A549 (cell line): ENCODE measurements at regions not wholly inside any gene's neighbourhood (a gene's known extent, or its start where the extent isn't known, plus 50 kb on each side); places are given as distances from the start of the nearest gene placed in this dataset.

Experiments used
- ATAC-seq, 2 experiments: fragments of 200-7000 bp in 1 of 2; fragments of >200 bp in 1 of 2; cut with Nextera tagmentation in 1 of 2; cut with Tn5 transposase in 1 of 2; 3 replicates each; pipeline versions ENCODE4 v1.8.0 to v1.9.1; 2018 to 2020; ENCODE audit warnings: mild to moderate bottlenecking in 1 of 2, moderate library complexity in 1 of 2
- CTCF ChIA-PET: fragments of 300-600 bp; sonication (Branson Sonifier 250); formaldehyde crosslinking; extraction: SDS; loops from one replicate; lab custom pipeline; 2021; ENCODE audit warnings: antibody characterized with exemption, inconsistent platforms; lab: Yijun Ruan, JAX
- POLR2A ChIA-PET: fragments of 350-600 bp; formaldehyde crosslinking; extraction: SDS; loops from one replicate; lab custom pipeline; 2021; ENCODE audit warnings: antibody characterized with exemption, inconsistent platforms; lab: Yijun Ruan, JAX
- DNase-seq, 2 experiments: peaks; one replicate each; pipeline versions ENCODE4 v3.0.0 to v3.0.0-alpha.2; 2011 to 2016; ENCODE audit warnings: low read depth in 1 of 2, low spot score in 1 of 2
- FAIRE-seq: peaks from 2 replicates; lab custom pipeline; 2011; peaks lifted over from hg19 to GRCh38; lab: Jason Lieb, UNC
- H3K27ac ChIP-seq, 2 experiments: fragments of >200 bp; sonication (Bioruptor Twin); formaldehyde crosslinking; 3 replicates each; pipeline ENCODE4 v1.5.1; 2016 to 2017
- H3K4me1 ChIP-seq: fragments of >200 bp; sonication (Bioruptor Twin); formaldehyde crosslinking; 3 replicates; pipeline ENCODE4 v1.6.1; 2016
- H3K4me2 ChIP-seq: fragments of >200 bp; sonication (Bioruptor Twin); formaldehyde crosslinking; 3 replicates; pipeline ENCODE4 v1.6.1; 2016
- H3K4me3 ChIP-seq: fragments of >200 bp; sonication (Bioruptor Twin); formaldehyde crosslinking; 3 replicates; pipeline ENCODE4 v1.5.1; 2016
- H3K9me3 ChIP-seq: fragments of >200 bp; sonication (Bioruptor Twin); formaldehyde crosslinking; 3 replicates; pipeline ENCODE4 v1.6.1; 2016
- BHLHE40 ChIP-seq: IDR thresholded peaks from 2 replicates; pipeline ENCODE4 v1.6.1; 2012; ENCODE audit warnings: low read depth, low read length, inconsistent platforms
- CBX8 ChIP-seq: fragments of 200-600 bp; sonication (generic); IDR thresholded peaks from 2 replicates; pipeline ENCODE4 v1.6.1; 2016
- CEBPB ChIP-seq, 2 experiments: fragments of >200 bp in 1 of 2; sonication (Bioruptor Twin) in 1 of 2; formaldehyde crosslinking in 1 of 2; IDR thresholded peaks; 2 replicates each; pipeline ENCODE4 v1.6.1; 2012 to 2016
- CHD2 ChIP-seq: fragments of 150-350 bp; IDR thresholded peaks from 2 replicates; pipeline ENCODE4 v1.6.1; 2014; ENCODE audit warnings: low read length; ENCODE audit not compliant: partially characterized antibody
- E2F6 ChIP-seq: IDR thresholded peaks from 2 replicates; pipeline ENCODE4 v1.6.1; 2012; ENCODE audit warnings: low read depth, borderline replicate concordance
- EHF ChIP-seq: fragments of 250-450 bp; sonication (Bioruptor Pico); IDR thresholded peaks from 2 replicates; pipeline ENCODE4 v1.5.0; 2020; ENCODE audit warnings: mild to moderate bottlenecking
- EHMT2 ChIP-seq: fragments of 200-600 bp; sonication (generic); IDR thresholded peaks from 2 replicates; pipeline ENCODE4 v1.6.1; 2016; ENCODE audit warnings: antibody characterized with exemption, low read depth, mild to moderate bottlenecking, moderate library complexity
- EP300 ChIP-seq, 2 experiments: fragments of >200 bp; sonication (Bioruptor Twin); formaldehyde crosslinking; IDR thresholded peaks; 2 replicates in 1 of 2; 3 replicates in 1 of 2; pipeline ENCODE4 v1.6.1; 2016 to 2017
- ESRRA ChIP-seq: fragments of 150-350 bp; IDR thresholded peaks from 2 replicates; pipeline ENCODE4 v1.6.1; 2014; ENCODE audit warnings: mild to moderate bottlenecking, low read length, borderline replicate concordance
- FOSB ChIP-seq: fragments of 250-450 bp; sonication (Bioruptor Pico); IDR thresholded peaks from 2 replicates; pipeline ENCODE4 v1.5.0; 2020; ENCODE audit warnings: mild to moderate bottlenecking, moderate library complexity
- HOXA7 ChIP-seq: fragments of 250-450 bp; sonication (Bioruptor Pico); IDR thresholded peaks from 2 replicates; pipeline ENCODE4 v1.5.0; 2020; ENCODE audit warnings: mild to moderate bottlenecking, moderate library complexity
- HOXB5 ChIP-seq: fragments of 250-450 bp; sonication (Bioruptor Pico); IDR thresholded peaks from 2 replicates; pipeline ENCODE4 v1.5.0; 2020; ENCODE audit warnings: mild to moderate bottlenecking, moderate library complexity
- KDM1A ChIP-seq: fragments of 200-600 bp; sonication (generic); IDR thresholded peaks from 2 replicates; pipeline ENCODE4 v1.6.1; 2016; ENCODE audit warnings: low read depth, mild to moderate bottlenecking
- NFE2L2 ChIP-seq: fragments of 150-350 bp; conservative IDR thresholded peaks from 2 replicates; pipeline ENCODE4 v1.6.1; 2014; ENCODE audit warnings: low read length
- RAD21 ChIP-seq, 2 experiments: fragments of >200 bp in 1 of 2; sonication (Bioruptor Twin) in 1 of 2; formaldehyde crosslinking in 1 of 2; IDR thresholded peaks in 1 of 2; conservative IDR thresholded peaks in 1 of 2; 2 replicates in 1 of 2; 3 replicates in 1 of 2; pipeline ENCODE4 v1.6.1; 2012 to 2018; ENCODE audit warnings: inconsistent platforms in 1 of 2
- RCOR1 ChIP-seq: fragments of 150-350 bp; IDR thresholded peaks from 2 replicates; pipeline ENCODE4 v1.6.1; 2014; ENCODE audit warnings: antibody characterized with exemption, low read length, low read depth
- RFX5 ChIP-seq: fragments of 450-650 bp; IDR thresholded peaks from 2 replicates; pipeline ENCODE4 v1.7.1; 2014; ENCODE audit warnings: antibody characterized with exemption, mild to moderate bottlenecking, moderate library complexity
- SMC3 ChIP-seq: fragments of >200 bp; sonication (Bioruptor Twin); formaldehyde crosslinking; IDR thresholded peaks from 3 replicates; pipeline ENCODE4 v1.6.1; 2018; ENCODE audit warnings: inconsistent platforms
- TFCP2L1 ChIP-seq: fragments of 250-450 bp; sonication (Bioruptor Pico); IDR thresholded peaks from 2 replicates; pipeline ENCODE4 v1.5.0; 2021; ENCODE audit warnings: mild to moderate bottlenecking
- TP53 ChIP-seq: fragments of 250-450 bp; sonication (Bioruptor Pico); IDR thresholded peaks from 2 replicates; pipeline ENCODE4 v1.5.0; 2021; ENCODE audit warnings: mild to moderate bottlenecking, moderate library complexity
- ZSCAN20 ChIP-seq: fragments of 250-450 bp; sonication (Bioruptor Pico); IDR thresholded peaks from 2 replicates; pipeline ENCODE4 v1.8.0; 2022; ENCODE audit warnings: mild to moderate bottlenecking, moderate library complexity
- WGBS: methylation state at CpG from one replicate; pipeline ENCODE4 v1.1.6; 2017; ENCODE audit errors: missing lambda C conversion rate; 5-methylcytosine and 5-hydroxymethylcytosine counted together
- TF ChIP-seq, protein P1 (sequence below): fragments of 250-450 bp; sonication (Bioruptor Pico); IDR thresholded peaks from 2 replicates; pipeline ENCODE4 v1.5.0; 2020; ENCODE audit warnings: low read depth, mild to moderate bottlenecking, moderate library complexity
- TF ChIP-seq, protein P2 (sequence below): IDR thresholded peaks from 2 replicates; pipeline ENCODE4 v1.6.1; 2012
- TF ChIP-seq, protein P3 (sequence below): fragments of >200 bp; sonication (Bioruptor Twin); formaldehyde crosslinking; IDR thresholded peaks from 3 replicates; pipeline ENCODE4 v1.6.1; 2016
- TF ChIP-seq, protein P4 (sequence below): fragments of 250-450 bp; sonication (Bioruptor Pico); IDR thresholded peaks from 2 replicates; pipeline ENCODE4 v1.5.0; 2021; ENCODE audit warnings: mild to moderate bottlenecking, moderate library complexity, borderline replicate concordance
- TF ChIP-seq, protein P5 (sequence below): fragments of >200 bp; sonication (Bioruptor Twin); formaldehyde crosslinking; IDR thresholded peaks from 3 replicates; pipeline ENCODE4 v1.5.1; 2016
- TF ChIP-seq, protein P6 (sequence below): IDR thresholded peaks from 2 replicates; pipeline ENCODE4 v1.6.1; 2012
- TF ChIP-seq, protein P7 (sequence below): fragments of 450-650 bp; IDR thresholded peaks from 2 replicates; pipeline ENCODE4 v1.6.1; 2014; ENCODE audit warnings: antibody characterized with exemption

GRCh38 chr2:125364192-125364983 is 1291.6 kb upstream of the GYPC start:
- DNase-seq: no peak
- no peak overlapping the region for H3K27ac ChIP-seq
- TF ChIP-seq RFX5 (no peak), CBX8 (no peak), RAD21 (conservative IDR thresholded peaks at IDR 0.05 in 1 of 2, IDR thresholded peaks at IDR 0.05 in 1 of 2) (no peak), NFE2L2 (no peak), EP300 (IDR thresholded peaks at IDR 0.05) (no peak), BHLHE40 (no peak), EHMT2 (no peak), RCOR1 (no peak), KDM1A (no peak), CEBPB (IDR thresholded peaks at IDR 0.05) (no peak), CHD2 (no peak), ESRRA (no peak), ZSCAN20 (CRISPR knock-in tag) (no peak), HOXB5 (CRISPR knock-in tag) (no peak), EHF (no peak)
- TF ChIP-seq, protein P1, sequence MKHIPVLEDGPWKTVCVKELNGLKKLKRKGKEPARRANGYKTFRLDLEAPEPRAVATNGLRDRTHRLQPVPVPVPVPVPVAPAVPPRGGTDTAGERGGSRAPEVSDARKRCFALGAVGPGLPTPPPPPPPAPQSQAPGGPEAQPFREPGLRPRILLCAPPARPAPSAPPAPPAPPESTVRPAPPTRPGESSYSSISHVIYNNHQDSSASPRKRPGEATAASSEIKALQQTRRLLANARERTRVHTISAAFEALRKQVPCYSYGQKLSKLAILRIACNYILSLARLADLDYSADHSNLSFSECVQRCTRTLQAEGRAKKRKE: no peak
- TF ChIP-seq, protein P2, sequence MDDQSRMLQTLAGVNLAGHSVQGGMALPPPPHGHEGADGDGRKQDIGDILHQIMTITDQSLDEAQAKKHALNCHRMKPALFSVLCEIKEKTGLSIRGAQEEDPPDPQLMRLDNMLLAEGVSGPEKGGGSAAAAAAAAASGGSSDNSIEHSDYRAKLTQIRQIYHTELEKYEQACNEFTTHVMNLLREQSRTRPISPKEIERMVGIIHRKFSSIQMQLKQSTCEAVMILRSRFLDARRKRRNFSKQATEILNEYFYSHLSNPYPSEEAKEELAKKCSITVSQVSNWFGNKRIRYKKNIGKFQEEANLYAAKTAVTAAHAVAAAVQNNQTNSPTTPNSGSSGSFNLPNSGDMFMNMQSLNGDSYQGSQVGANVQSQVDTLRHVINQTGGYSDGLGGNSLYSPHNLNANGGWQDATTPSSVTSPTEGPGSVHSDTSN: no peak
- TF ChIP-seq, protein P3, sequence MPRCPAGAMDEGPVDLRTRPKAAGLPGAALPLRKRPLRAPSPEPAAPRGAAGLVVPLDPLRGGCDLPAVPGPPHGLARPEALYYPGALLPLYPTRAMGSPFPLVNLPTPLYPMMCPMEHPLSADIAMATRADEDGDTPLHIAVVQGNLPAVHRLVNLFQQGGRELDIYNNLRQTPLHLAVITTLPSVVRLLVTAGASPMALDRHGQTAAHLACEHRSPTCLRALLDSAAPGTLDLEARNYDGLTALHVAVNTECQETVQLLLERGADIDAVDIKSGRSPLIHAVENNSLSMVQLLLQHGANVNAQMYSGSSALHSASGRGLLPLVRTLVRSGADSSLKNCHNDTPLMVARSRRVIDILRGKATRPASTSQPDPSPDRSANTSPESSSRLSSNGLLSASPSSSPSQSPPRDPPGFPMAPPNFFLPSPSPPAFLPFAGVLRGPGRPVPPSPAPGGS: no peak
- H3K9me3 ChIP-seq: no peaks in the 10 kb centered on the region
- 25% methylated on average over 2 of the region's 2 CpGs for WGBS
- no peak for FAIRE-seq
- no peak overlapping the region for H3K4me3 ChIP-seq
- POLR2A ChIA-PET: no interaction called here
- ATAC-seq: 0 out of 6 replicates have a peak, but pooled peaks of 1 of the 2 experiments have one; percentile 34
- CTCF ChIA-PET: no interaction called here
- H3K4me1 ChIP-seq: no peaks in the 10 kb centered on the region
- H3K4me2 ChIP-seq: no peak overlapping the region

DNA sequence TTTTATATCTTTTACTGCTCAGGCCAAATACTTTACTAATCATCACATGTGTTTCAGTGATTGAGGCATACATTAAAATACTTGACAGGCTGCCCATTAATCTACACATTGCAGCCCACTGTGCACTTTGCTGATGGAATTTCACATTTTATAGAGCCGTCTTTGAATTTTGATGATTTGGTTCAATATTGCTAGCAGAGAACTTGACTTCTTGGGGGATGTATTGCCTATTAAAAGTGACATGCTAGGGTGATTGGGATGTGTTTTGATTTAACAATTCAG is 1291.0 kb upstream of the GYPC start:
- H3K4me1 ChIP-seq: no peaks in the 10 kb centered on the region
- no peaks in the 10 kb centered on the region for H3K9me3 ChIP-seq
- ChIA-PET CTCF (no interaction called here), POLR2A (no interaction called here)
- ATAC-seq (no peak), DNase-seq (no peak), FAIRE-seq (no peak)
- 75% methylated on average over 1 of the region's 1 CpG for WGBS
- H3K27ac ChIP-seq: no peak overlapping the region
- H3K4me3 ChIP-seq: no peak overlapping the region
- no peak overlapping the region for H3K4me2 ChIP-seq
- TF ChIP-seq HOXA7 (no peak), TP53 (CRISPR knock-in tag) (no peak), CEBPB (IDR thresholded peaks at IDR 0.05) (no peak), TFCP2L1 (CRISPR knock-in tag) (no peak), SMC3 (no peak), FOSB (CRISPR knock-in tag) (no peak), E2F6 (no peak)
- TF ChIP-seq, protein P4, sequence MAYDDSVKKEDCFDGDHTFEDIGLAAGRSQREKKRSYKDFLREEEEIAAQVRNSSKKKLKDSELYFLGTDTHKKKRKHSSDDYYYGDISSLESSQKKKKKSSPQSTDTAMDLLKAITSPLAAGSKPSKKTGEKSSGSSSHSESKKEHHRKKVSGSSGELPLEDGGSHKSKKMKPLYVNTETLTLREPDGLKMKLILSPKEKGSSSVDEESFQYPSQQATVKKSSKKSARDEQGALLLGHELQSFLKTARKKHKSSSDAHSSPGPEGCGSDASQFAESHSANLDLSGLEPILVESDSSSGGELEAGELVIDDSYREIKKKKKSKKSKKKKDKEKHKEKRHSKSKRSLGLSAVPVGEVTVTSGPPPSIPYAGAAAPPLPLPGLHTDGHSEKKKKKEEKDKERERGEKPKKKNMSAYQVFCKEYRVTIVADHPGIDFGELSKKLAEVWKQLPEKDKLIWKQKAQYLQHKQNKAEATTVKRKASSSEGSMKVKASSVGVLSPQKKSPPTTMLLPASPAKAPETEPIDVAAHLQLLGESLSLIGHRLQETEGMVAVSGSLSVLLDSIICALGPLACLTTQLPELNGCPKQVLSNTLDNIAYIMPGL: no peak
- TF ChIP-seq, protein P5, sequence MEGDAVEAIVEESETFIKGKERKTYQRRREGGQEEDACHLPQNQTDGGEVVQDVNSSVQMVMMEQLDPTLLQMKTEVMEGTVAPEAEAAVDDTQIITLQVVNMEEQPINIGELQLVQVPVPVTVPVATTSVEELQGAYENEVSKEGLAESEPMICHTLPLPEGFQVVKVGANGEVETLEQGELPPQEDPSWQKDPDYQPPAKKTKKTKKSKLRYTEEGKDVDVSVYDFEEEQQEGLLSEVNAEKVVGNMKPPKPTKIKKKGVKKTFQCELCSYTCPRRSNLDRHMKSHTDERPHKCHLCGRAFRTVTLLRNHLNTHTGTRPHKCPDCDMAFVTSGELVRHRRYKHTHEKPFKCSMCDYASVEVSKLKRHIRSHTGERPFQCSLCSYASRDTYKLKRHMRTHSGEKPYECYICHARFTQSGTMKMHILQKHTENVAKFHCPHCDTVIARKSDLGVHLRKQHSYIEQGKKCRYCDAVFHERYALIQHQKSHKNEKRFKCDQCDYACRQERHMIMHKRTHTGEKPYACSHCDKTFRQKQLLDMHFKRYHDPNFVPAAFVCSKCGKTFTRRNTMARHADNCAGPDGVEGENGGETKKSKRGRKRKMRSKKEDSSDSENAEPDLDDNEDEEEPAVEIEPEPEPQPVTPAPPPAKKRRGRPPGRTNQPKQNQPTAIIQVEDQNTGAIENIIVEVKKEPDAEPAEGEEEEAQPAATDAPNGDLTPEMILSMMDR: no peak
- TF ChIP-seq, protein P6, sequence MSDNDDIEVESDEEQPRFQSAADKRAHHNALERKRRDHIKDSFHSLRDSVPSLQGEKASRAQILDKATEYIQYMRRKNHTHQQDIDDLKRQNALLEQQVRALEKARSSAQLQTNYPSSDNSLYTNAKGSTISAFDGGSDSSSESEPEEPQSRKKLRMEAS: no peak
- TF ChIP-seq, protein P3: no peak
- TF ChIP-seq, protein P7, sequence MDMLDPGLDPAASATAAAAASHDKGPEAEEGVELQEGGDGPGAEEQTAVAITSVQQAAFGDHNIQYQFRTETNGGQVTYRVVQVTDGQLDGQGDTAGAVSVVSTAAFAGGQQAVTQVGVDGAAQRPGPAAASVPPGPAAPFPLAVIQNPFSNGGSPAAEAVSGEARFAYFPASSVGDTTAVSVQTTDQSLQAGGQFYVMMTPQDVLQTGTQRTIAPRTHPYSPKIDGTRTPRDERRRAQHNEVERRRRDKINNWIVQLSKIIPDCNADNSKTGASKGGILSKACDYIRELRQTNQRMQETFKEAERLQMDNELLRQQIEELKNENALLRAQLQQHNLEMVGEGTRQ: no peak
